Hepatocyte (in vitro differentiated cells): ENCODE measurements at regions not wholly inside any gene's neighbourhood (a gene's known extent, or its start where the extent isn't known, plus 50 kb on each side); places are given as distances from the start of the nearest gene placed in this dataset.

Source experiments
- DNase-seq: peaks from one replicate; pipeline ENCODE4 v3.0.0-alpha.2; 2016; ENCODE audit warnings: low spot score
- H2AFZ ChIP-seq: fragments of 200-600 bp; sonication (generic); 2 replicates; pipeline ENCODE4 v1.6.0; 2016; ENCODE audit warnings: antibody characterized with exemption, mild to moderate bottlenecking
- H3K27ac ChIP-seq: fragments of 200-600 bp; sonication (generic); 2 replicates; pipeline ENCODE4 v1.5.1; 2016; ENCODE audit warnings: mild to moderate bottlenecking
- H3K27me3 ChIP-seq: fragments of 200-600 bp; sonication (generic); 2 replicates; pipeline ENCODE4 v1.6.1; 2016
- H3K36me3 ChIP-seq: fragments of 200-600 bp; sonication (generic); replicated peaks from 2 replicates; pipeline ENCODE4 v1.5.1; 2016; ENCODE audit warnings: low read depth; ENCODE audit not compliant: insufficient read depth
- H3K4me1 ChIP-seq: fragments of 200-600 bp; sonication (generic); 2 replicates; pipeline ENCODE4 v1.5.1; 2016; ENCODE audit warnings: mild to moderate bottlenecking, moderate library complexity; ENCODE audit not compliant: insufficient read depth
- H3K4me2 ChIP-seq: fragments of 200-600 bp; sonication (generic); 2 replicates; pipeline ENCODE4 v1.6.0; 2016
- H3K4me3 ChIP-seq: fragments of 200-600 bp; sonication (generic); 2 replicates; pipeline ENCODE4 v1.5.1; 2016; ENCODE audit warnings: mild to moderate bottlenecking
- H3K79me2 ChIP-seq: fragments of 200-600 bp; sonication (generic); 2 replicates; pipeline ENCODE4 v1.6.0; 2017; ENCODE audit warnings: mild to moderate bottlenecking
- H3K9me2 ChIP-seq: fragments of 200-600 bp; sonication (generic); replicated peaks from 2 replicates; pipeline ENCODE4 v1.6.0; 2017; ENCODE audit warnings: mild to moderate bottlenecking; ENCODE audit not compliant: insufficient read depth
- H3K9me3 ChIP-seq: fragments of 200-600 bp; sonication (generic); 2 replicates; pipeline ENCODE4 v1.5.1; 2016; ENCODE audit warnings: low read depth, mild to moderate bottlenecking
- H4K20me1 ChIP-seq: fragments of 200-600 bp; sonication (generic); 2 replicates; pipeline ENCODE4 v1.6.0; 2016; ENCODE audit warnings: mild to moderate bottlenecking; ENCODE audit not compliant: insufficient read depth, poor library complexity, severe bottlenecking
- EZH2 ChIP-seq: fragments of 200-600 bp; sonication (generic); IDR thresholded peaks from 2 replicates; pipeline ENCODE4 v1.6.1; 2016; ENCODE audit warnings: antibody characterized with exemption, mild to moderate bottlenecking, borderline replicate concordance
- EZH2phosphoT487 ChIP-seq: fragments of 200-600 bp; sonication (generic); IDR thresholded peaks from one replicate; pipeline ENCODE4 v1.6.1; 2018; ENCODE audit warnings: antibody characterized with exemption, mild to moderate bottlenecking, low read depth, moderate library complexity; ENCODE audit not compliant: unreplicated experiment, severe bottlenecking
- WGBS: methylation state at CpG from one replicate; pipeline ENCODE4 v1.1.6; 2016; ENCODE audit warnings: low lambda C conversion rate; ENCODE audit errors: missing lambda C conversion rate; 5-methylcytosine and 5-hydroxymethylcytosine counted together
- TF ChIP-seq, protein P1 (sequence below): fragments of 200-600 bp; sonication (generic); IDR thresholded peaks from 2 replicates; pipeline ENCODE4 v1.5.1; 2016; ENCODE audit warnings: antibody characterized with exemption, mild to moderate bottlenecking; ENCODE audit not compliant: poor library complexity

DNA sequence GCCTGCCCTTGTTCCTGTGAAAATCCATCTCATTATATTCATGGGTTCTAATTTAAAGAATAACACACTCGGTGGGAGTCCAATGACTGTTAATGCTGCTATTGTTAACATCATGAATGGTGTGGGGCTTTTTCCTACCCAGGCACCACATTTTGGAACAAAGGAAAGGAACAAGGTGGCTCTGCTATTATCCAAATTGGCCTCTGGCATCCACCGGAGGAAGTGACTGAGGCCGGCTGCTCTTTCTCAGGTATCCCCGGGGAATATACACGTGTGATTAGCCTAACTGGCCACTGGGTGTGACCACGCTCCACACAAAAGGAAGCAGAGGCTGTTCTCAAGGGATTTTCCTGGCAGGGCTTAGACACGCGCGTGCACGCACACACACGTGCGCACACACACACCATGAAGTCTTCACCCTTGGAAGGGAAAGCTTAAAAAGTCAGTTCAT lies 601.2 kb upstream of the ARID1B start:
- Histone ChIP-seq H3K4me1 (no peaks in the 10 kb centered on the region), H3K36me3 (no peaks in the 10 kb centered on the region), H3K79me2 (no peaks in the 10 kb centered on the region), H4K20me1 (no peaks in the 10 kb centered on the region), H3K27me3 (no peaks in the 10 kb centered on the region), H3K4me3 (no peak overlapping the region), H3K4me2 (no peak overlapping the region), H3K9me2 (no peaks in the 10 kb centered on the region), H3K9me3 (no peaks in the 10 kb centered on the region), H2AFZ (no peak overlapping the region), H3K27ac (no peak overlapping the region)
- TF ChIP-seq EZH2: no peak
- TF ChIP-seq, protein P1, sequence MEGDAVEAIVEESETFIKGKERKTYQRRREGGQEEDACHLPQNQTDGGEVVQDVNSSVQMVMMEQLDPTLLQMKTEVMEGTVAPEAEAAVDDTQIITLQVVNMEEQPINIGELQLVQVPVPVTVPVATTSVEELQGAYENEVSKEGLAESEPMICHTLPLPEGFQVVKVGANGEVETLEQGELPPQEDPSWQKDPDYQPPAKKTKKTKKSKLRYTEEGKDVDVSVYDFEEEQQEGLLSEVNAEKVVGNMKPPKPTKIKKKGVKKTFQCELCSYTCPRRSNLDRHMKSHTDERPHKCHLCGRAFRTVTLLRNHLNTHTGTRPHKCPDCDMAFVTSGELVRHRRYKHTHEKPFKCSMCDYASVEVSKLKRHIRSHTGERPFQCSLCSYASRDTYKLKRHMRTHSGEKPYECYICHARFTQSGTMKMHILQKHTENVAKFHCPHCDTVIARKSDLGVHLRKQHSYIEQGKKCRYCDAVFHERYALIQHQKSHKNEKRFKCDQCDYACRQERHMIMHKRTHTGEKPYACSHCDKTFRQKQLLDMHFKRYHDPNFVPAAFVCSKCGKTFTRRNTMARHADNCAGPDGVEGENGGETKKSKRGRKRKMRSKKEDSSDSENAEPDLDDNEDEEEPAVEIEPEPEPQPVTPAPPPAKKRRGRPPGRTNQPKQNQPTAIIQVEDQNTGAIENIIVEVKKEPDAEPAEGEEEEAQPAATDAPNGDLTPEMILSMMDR: peak; percentile 32
- no peak for TF ChIP-seq EZH2phosphoT487
- WGBS: 40% methylated on average over 12 of the region's 12 CpGs
- DNase-seq: peak; percentile 37

DNA sequence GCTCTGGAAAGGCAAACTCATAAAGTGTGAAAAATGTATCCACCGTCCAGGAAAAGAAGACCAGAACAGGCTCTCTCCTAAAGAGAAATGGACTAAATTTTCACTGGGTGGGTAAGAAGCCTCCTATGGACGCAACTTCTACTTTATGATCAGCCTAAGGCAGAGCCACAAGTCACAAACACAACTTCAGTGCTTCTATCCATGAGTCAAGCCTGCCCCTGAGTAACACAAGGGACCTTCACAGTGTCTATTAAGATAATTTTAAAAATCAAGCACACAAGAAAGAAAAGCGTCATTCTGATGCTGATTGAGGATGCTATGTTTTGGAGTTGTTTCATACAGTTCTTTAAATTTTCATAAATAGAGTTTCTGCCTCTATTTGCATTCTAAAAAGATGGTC lies 601.7 kb upstream of the ARID1B start:
- Histone ChIP-seq H3K4me3 (no peak overlapping the region), H3K9me2 (no peaks in the 10 kb centered on the region), H3K79me2 (no peaks in the 10 kb centered on the region), H3K4me2 (no peak overlapping the region), H3K27ac (no peak overlapping the region), H2AFZ (no peak overlapping the region), H4K20me1 (no peaks in the 10 kb centered on the region), H3K36me3 (no peaks in the 10 kb centered on the region), H3K9me3 (no peaks in the 10 kb centered on the region), H3K27me3 (no peaks in the 10 kb centered on the region), H3K4me1 (no peaks in the 10 kb centered on the region)
- no peak for DNase-seq
- TF ChIP-seq EZH2phosphoT487: no peak
- 54% methylated on average over 3 of the region's 3 CpGs for WGBS

DNA sequence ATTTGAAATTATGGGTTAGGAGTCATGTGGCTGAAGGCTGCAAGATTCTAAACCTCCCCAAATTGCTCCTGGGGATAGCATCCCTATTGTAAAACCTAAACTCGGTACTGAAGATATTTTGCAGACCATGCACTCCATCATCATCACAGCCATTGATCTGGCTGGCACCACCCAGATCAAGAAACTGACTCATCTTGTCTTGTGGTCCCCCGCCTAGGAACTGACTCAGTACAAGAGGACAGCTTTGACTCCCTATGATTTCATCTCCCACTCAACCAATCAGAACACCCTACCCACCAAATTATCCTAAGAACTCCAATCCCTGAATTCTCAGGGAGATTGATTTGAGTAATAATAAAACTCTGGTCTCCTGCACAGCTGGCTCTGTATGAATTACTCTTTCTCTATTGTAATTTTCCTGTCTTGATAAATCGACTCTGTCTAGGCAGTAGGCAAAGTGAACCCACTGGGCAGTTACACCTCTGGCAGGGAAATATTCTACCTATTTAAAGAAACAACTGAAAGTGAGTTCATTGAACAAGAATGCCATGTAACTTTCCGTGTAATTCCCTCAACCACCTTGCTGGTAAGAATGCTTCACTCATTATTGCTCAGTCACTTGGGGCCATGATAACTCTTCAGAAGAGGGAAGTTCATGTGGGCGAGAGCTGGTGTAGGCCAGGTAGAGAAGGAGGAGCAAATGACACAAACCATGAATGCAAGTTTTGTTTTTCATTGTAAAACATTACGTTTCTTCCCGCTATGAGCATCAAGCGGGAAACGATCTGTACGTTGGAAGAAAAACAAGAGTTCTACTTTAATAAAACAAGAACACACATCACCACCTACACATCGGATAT lies 602.9 kb upstream of the ARID1B start:
- Histone ChIP-seq H2AFZ (no peak overlapping the region), H3K9me2 (no peaks in the 10 kb centered on the region), H3K4me1 (no peaks in the 10 kb centered on the region), H3K9me3 (no peaks in the 10 kb centered on the region), H3K36me3 (no peaks in the 10 kb centered on the region), H3K4me2 (no peak overlapping the region), H3K27me3 (no peaks in the 10 kb centered on the region), H3K79me2 (no peaks in the 10 kb centered on the region), H3K27ac (no peak overlapping the region), H4K20me1 (no peaks in the 10 kb centered on the region), H3K4me3 (no peak overlapping the region)
- TF ChIP-seq EZH2 (no peak), EZH2phosphoT487 (no peak)
- TF ChIP-seq, protein P1: no peak
- 89% methylated on average over 11 of the region's 11 CpGs for WGBS
- DNase-seq: no peak

DNA sequence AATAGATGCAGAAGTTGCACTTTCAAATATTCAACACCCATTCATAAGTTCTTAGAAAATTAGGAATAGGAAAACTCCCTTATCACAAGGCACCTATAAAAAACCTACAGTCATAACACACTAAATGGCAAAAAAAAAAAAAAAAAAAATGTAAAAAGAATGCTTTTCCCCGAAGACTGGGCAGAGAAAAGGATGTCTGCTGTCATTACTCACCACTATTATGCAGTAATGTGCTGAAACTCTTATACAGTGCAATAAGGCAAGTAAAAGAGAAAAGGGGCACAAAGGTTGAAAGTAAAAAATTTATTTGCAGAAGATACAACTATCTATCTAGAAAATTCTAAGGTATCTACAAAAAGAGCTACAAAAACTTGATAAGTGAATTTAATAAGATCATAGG lies 607.8 kb upstream of the ARID1B start:
- H3K4me3 ChIP-seq: no peak overlapping the region
- H3K79me2 ChIP-seq: no peaks in the 10 kb centered on the region
- no peaks in the 10 kb centered on the region for H3K27me3 ChIP-seq
- no peaks in the 10 kb centered on the region for H3K9me3 ChIP-seq
- H3K4me1 ChIP-seq: no peaks in the 10 kb centered on the region
- 80% methylated on average over 1 of the region's 1 CpG for WGBS
- no peak for TF ChIP-seq EZH2phosphoT487
- TF ChIP-seq, protein P1: no peak
- no peak for DNase-seq
- H3K36me3 ChIP-seq: no peaks in the 10 kb centered on the region
- H2AFZ ChIP-seq: no peak overlapping the region
- H4K20me1 ChIP-seq: no peaks in the 10 kb centered on the region
- H3K4me2 ChIP-seq: no peak overlapping the region
- H3K27ac ChIP-seq: no peak overlapping the region
- no peaks in the 10 kb centered on the region for H3K9me2 ChIP-seq
